ENCODE measurements at regions not wholly inside any gene's neighbourhood (a gene's known extent, or its start where the extent isn't known, plus 50 kb on each side); places are given as distances from the start of the nearest gene placed in this dataset.

DNA sequence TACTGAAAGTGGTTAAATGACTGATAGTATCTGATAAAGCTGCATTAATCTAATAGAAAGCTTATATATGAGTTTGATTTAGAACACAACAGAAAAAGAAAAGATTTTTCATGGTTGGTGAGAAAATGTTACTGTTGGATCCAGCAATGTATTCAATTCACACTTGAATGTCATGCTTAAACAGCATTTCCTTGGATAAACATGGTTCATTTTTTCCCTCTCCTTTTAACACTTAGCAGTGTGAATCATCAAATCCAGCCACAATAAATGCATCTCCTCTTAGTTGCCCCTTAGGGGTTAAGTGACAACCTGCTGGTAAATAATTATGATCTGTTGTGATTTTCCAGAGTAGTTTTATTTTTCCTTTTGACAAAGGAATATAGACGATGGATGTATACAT, 74.9 kb upstream of the GRIP1 start:
- Histone ChIP-seq H3K18ac (ENCODE audit: insufficient read length, low read depth, low read length) (no peak overlapping the region), H4K8ac (replicated peaks; ENCODE audit: insufficient read length, low read depth, low read length) (no peak overlapping the region), H2BK15ac (ENCODE audit: low read depth, low read length) (no peak overlapping the region), H3K4me1 (ENCODE audit: insufficient read depth, low read length) (no peaks in the 10 kb centered on the region; the same call in 1 of the 2 replicates), H2AK5ac (ENCODE audit: insufficient read length, low read length) (no peak overlapping the region), H2BK12ac (ENCODE audit: insufficient read length, low read depth, low read length) (no peak overlapping the region), H3K9ac (ENCODE audit: extremely low read depth, insufficient read length, low read length) (no peak overlapping the region), H2BK120ac (ENCODE audit: low read depth, low read length, poor library complexity, severe bottlenecking) (no peak overlapping the region), H3K4me2 (ENCODE audit: insufficient read depth, insufficient read length, low read length) (no peak overlapping the region), H3K9me3 (ENCODE audit: control insufficient read depth, low read depth, low read length) (no peaks in the 10 kb centered on the region), H3K56ac (ENCODE audit: insufficient read length, low read depth, low read length) (no peak overlapping the region), H3K14ac (ENCODE audit: insufficient read depth, low read length) (no peak overlapping the region), H2AFZ (ENCODE audit: low read length) (no peak overlapping the region), H3K4ac (ENCODE audit: low read depth, low read length) (no peak overlapping the region), H4K20me1 (ENCODE audit: control insufficient read depth, insufficient read depth, insufficient read length) (no peaks in the 10 kb centered on the region), H2BK20ac (ENCODE audit: low read depth, low read length, poor library complexity, severe bottlenecking) (no peak overlapping the region), H3K79me1 (ENCODE audit: insufficient read depth, low read depth, low read length, poor library complexity, severe bottlenecking) (no peaks in the 10 kb centered on the region), H2BK5ac (ENCODE audit: insufficient read length, low read length) (no peak overlapping the region), H3K23me2 (ENCODE audit: insufficient read length, low read depth, low read length, poor library complexity, severe bottlenecking) (no peaks in the 10 kb centered on the region), H4K91ac (ENCODE audit: insufficient read length, low read depth, low read length) (no peak overlapping the region), H3K27ac (ENCODE audit: insufficient read length, low read depth, low read length) (no peak overlapping the region), H3K79me2 (ENCODE audit: insufficient read depth, low read length) (no peaks in the 10 kb centered on the region), H3T11ph (ENCODE audit: low read length) (no peak overlapping the region), H3K23ac (ENCODE audit: insufficient read length, low read depth, low read length) (no peak overlapping the region), H3K27me3 (ENCODE audit: insufficient read depth, low read length) (no peaks in the 10 kb centered on the region), H4K5ac (ENCODE audit: insufficient read length, low read depth, low read length) (no peak overlapping the region)
- no peaks in the 10 kb centered on the region; the same call in 1 of the 2 replicates for H3K27me3 Mint-ChIP-seq (ENCODE audit: low read depth)
- no peak overlapping the region for H3K4me3 Mint-ChIP-seq
- peaks cover 16% of the 10 kb centered on the region in 2 experiments for H3K4me1 Mint-ChIP-seq
- H3K9me3 Mint-ChIP-seq: 0 out of 5 replicates have a peak, but pooled peaks cover 0 to 2% of the 10 kb centered on the region in 2 experiments
- peaks cover 0 to 1% (median 0%) of the 10 kb centered on the region in 3 experiments; a peak in 2 of 7 replicates for H3K36me3 Mint-ChIP-seq (ENCODE audit: insufficient read depth in 1 of 3, low read depth in 3 of 3)
- no peak for DNase-seq
- no peak overlapping the region for H3K27ac Mint-ChIP-seq
- WGBS (ENCODE audit: extremely low coverage, insufficient read length, low lambda C conversion rate): no CpG with 5 or more reads among the region's 1 CpG
- TF ChIP-seq, protein P1, sequence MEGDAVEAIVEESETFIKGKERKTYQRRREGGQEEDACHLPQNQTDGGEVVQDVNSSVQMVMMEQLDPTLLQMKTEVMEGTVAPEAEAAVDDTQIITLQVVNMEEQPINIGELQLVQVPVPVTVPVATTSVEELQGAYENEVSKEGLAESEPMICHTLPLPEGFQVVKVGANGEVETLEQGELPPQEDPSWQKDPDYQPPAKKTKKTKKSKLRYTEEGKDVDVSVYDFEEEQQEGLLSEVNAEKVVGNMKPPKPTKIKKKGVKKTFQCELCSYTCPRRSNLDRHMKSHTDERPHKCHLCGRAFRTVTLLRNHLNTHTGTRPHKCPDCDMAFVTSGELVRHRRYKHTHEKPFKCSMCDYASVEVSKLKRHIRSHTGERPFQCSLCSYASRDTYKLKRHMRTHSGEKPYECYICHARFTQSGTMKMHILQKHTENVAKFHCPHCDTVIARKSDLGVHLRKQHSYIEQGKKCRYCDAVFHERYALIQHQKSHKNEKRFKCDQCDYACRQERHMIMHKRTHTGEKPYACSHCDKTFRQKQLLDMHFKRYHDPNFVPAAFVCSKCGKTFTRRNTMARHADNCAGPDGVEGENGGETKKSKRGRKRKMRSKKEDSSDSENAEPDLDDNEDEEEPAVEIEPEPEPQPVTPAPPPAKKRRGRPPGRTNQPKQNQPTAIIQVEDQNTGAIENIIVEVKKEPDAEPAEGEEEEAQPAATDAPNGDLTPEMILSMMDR (conservative IDR thresholded peaks at IDR 0.05): no peak
